C4-2B (cell line): ENCODE measurements at regions not wholly inside any gene's neighbourhood (a gene's known extent, or its start where the extent isn't known, plus 50 kb on each side); places are given as distances from the start of the nearest gene placed in this dataset.

Source experiments
- H3K27ac ChIP-seq: fragments of 450-650 bp; 2 replicates; pipeline ENCODE4 v1.5.1; 2017
- ZFX ChIP-seq: fragments of 450-650 bp; IDR thresholded peaks from 2 replicates; pipeline ENCODE4 v1.6.1; 2017
- TF ChIP-seq, protein P1 (sequence below): fragments of 450-650 bp; conservative IDR thresholded peaks from 2 replicates; pipeline ENCODE4 v1.5.1; 2017; ENCODE audit warnings: mild to moderate bottlenecking

- no peak overlapping the region for H3K27ac ChIP-seq
- TF ChIP-seq, protein P1, sequence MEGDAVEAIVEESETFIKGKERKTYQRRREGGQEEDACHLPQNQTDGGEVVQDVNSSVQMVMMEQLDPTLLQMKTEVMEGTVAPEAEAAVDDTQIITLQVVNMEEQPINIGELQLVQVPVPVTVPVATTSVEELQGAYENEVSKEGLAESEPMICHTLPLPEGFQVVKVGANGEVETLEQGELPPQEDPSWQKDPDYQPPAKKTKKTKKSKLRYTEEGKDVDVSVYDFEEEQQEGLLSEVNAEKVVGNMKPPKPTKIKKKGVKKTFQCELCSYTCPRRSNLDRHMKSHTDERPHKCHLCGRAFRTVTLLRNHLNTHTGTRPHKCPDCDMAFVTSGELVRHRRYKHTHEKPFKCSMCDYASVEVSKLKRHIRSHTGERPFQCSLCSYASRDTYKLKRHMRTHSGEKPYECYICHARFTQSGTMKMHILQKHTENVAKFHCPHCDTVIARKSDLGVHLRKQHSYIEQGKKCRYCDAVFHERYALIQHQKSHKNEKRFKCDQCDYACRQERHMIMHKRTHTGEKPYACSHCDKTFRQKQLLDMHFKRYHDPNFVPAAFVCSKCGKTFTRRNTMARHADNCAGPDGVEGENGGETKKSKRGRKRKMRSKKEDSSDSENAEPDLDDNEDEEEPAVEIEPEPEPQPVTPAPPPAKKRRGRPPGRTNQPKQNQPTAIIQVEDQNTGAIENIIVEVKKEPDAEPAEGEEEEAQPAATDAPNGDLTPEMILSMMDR = no peak
- TF ChIP-seq ZFX = no peak
Measured at GRCh38 chr14:38901791-38902190, 201.2 kb downstream of the SEC23A start.

- H3K27ac ChIP-seq = no peak overlapping the region
- TF ChIP-seq ZFX = no peak
- TF ChIP-seq, protein P1 = no peak
Measured at GRCh38 chr14:38900887-38901286, 202.1 kb downstream of the SEC23A start.

- TF ChIP-seq, protein P1 = no peak
- TF ChIP-seq ZFX = no peak
- no peak overlapping the region for H3K27ac ChIP-seq
Measured at GRCh38 chr14:38887696-38888095, 215.3 kb downstream of the SEC23A start.

- TF ChIP-seq ZFX = no peak
- no peak overlapping the region for H3K27ac ChIP-seq
Measured at GRCh38 chr14:38884109-38884508, 218.9 kb downstream of the SEC23A start.

DNA sequence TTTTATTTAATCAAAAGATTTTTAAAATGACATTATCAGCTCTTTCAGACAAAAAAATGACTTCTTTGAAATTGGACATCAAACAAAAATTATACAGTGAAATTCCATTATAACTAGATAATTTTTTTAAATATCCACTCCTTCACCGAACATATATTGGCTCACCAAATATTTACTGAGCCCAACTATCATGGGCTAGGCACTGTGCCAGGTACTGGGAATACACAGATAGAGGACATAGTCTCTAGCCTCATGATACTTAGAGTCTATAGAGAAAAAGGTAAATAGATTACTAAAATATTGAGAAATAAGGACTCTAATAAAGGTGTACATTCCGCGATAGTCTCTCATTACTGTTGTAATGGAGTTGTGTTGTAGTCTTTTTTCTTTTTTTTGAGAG, 219.9 kb downstream of the SEC23A start:
- no peak overlapping the region for H3K27ac ChIP-seq
- TF ChIP-seq, protein P1 = no peak
- TF ChIP-seq ZFX = no peak

DNA sequence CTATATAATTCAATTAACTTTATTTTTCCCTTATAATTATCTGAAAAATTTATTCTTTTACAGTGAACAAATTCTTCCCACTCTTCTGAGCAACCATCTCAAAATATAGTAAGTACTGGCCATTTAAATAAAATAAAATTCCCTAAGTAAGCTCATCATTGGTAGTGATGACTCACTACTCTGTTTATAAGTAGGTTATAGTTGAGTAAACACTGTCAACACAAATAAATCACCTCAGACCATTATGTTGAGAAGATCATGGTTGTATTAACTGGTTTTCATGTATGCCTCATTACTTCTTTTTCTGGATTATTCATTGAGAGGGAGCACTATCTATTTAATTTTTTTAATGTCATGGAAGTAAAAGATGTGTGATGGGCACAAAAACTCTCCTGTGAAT, 220.5 kb downstream of the SEC23A start:
- TF ChIP-seq ZFX = no peak
- TF ChIP-seq, protein P1 = no peak
- no peak overlapping the region for H3K27ac ChIP-seq

GRCh38 chr14:38880643-38881524, 222.2 kb downstream of the SEC23A start:
- no peak overlapping the region for H3K27ac ChIP-seq
- TF ChIP-seq, protein P1 = no peak
- no peak for TF ChIP-seq ZFX
